ENCODE measurements at regions not wholly inside any gene's neighbourhood (a gene's known extent, or its start where the extent isn't known, plus 50 kb on each side); places are given as distances from the start of the nearest gene placed in this dataset.

GRCh38 chr5:143600396-143601075, 197.1 kb upstream of the NR3C1 start:
- no peak for TF ChIP-seq CTCF (IDR thresholded peaks at IDR 0.05)
- TF ChIP-seq POLR2A (IDR thresholded peaks at IDR 0.05): no peak

Data from uterus (tissue), 2 donors.